NCI-H82 treated with DMSO at 0.1 percent for 48 hours (cell line): ENCODE measurements at regions not wholly inside any gene's neighbourhood (a gene's known extent, or its start where the extent isn't known, plus 50 kb on each side); places are given as distances from the start of the nearest gene placed in this dataset.

ENCODE experiments used
- DNase-seq: peaks from one replicate; lab custom pipeline; 2025; ENCODE audit not compliant: unreplicated experiment; lab: John Stamatoyannopoulos, UW

GRCh38 chr14:104436047-104436591 lies 143.4 kb upstream of the C14orf180 start:
- no peak for DNase-seq

GRCh38 chr14:104436741-104437701 lies 142.5 kb upstream of the C14orf180 start:
- no peak for DNase-seq

GRCh38 chr14:104437703-104438102 lies 141.9 kb upstream of the C14orf180 start:
- no peak for DNase-seq

GRCh38 chr14:104438166-104438887 lies 141.2 kb upstream of the C14orf180 start:
- DNase-seq: no peak

- no peak for DNase-seq
Measured at GRCh38 chr14:104439625-104440024, 139.9 kb upstream of the C14orf180 start.

GRCh38 chr14:104440297-104440956 lies 139.1 kb upstream of the C14orf180 start:
- no peak for DNase-seq

GRCh38 chr14:104441275-104442106 lies 138.1 kb upstream of the C14orf180 start:
- no peak for DNase-seq

- no peak for DNase-seq
Measured at GRCh38 chr14:104442107-104442551, 137.4 kb upstream of the C14orf180 start.

GRCh38 chr14:104442631-104443390 lies 136.8 kb upstream of the C14orf180 start:
- DNase-seq: no peak

GRCh38 chr14:104443391-104444158 lies 136.0 kb upstream of the C14orf180 start:
- DNase-seq: no peak

- no peak for DNase-seq
Measured at GRCh38 chr14:104444159-104445030, 135.2 kb upstream of the C14orf180 start.

- DNase-seq: no peak
Measured at GRCh38 chr14:104445086-104445485, 134.5 kb upstream of the C14orf180 start.

GRCh38 chr14:104445832-104446381 lies 133.7 kb upstream of the C14orf180 start:
- DNase-seq: no peak

GRCh38 chr14:104446611-104447010 lies 133.0 kb upstream of the C14orf180 start:
- DNase-seq: no peak

GRCh38 chr14:104447750-104448149 lies 131.8 kb upstream of the C14orf180 start:
- DNase-seq: no peak

GRCh38 chr14:104448321-104448720 lies 131.2 kb upstream of the C14orf180 start:
- no peak for DNase-seq

GRCh38 chr14:104448721-104449120 lies 130.8 kb upstream of the C14orf180 start:
- no peak for DNase-seq
